ENCODE measurements at regions not wholly inside any gene's neighbourhood (a gene's known extent, or its start where the extent isn't known, plus 50 kb on each side); places are given as distances from the start of the nearest gene placed in this dataset.

DNA sequence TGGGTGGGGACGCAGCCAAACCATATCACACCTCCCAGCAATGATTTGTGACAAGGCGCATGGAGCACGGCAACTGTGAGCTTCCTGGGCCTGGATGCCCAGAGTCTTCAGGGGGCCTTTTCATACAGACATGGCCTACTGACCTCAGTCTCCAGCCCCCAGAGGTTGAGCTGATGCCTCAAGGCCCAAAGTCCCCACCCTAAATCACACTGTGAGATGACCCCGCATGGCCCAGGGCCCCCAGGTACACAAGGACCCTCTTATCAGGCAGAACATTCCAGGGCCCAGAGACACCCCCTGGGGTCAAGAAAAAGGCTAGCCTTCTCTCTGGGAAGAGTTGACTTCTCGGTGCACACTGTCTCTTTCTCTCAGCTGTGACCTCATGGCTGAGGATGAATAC lies 179.7 kb upstream of the C1orf174 start:
- TF ChIP-seq POLR2AphosphoS5 (IDR thresholded peaks at IDR 0.05; ENCODE audit: borderline replicate concordance, low read depth, low read length), result no peak
- no peak for TF ChIP-seq EZH2 (IDR thresholded peaks at IDR 0.05)
